ENCODE measurements at regions not wholly inside any gene's neighbourhood (a gene's known extent, or its start where the extent isn't known, plus 50 kb on each side); places are given as distances from the start of the nearest gene placed in this dataset.

GRCh38 chr1:213864091-213864490 is 123.7 kb upstream of the PROX1 start:
- Mint-ChIP-seq H3K36me3 (ENCODE audit: low read depth) (no peaks in the 10 kb centered on the region), H3K4me1 (ENCODE audit: low read depth) (no peaks in the 10 kb centered on the region), H3K9me3 (peaks cover 15% of the 10 kb centered on the region), H3K27ac (no peak overlapping the region), H3K27me3 (ENCODE audit: insufficient read depth) (no peaks in the 10 kb centered on the region), H3K4me3 (no peak overlapping the region)
- TF ChIP-seq, protein P1, sequence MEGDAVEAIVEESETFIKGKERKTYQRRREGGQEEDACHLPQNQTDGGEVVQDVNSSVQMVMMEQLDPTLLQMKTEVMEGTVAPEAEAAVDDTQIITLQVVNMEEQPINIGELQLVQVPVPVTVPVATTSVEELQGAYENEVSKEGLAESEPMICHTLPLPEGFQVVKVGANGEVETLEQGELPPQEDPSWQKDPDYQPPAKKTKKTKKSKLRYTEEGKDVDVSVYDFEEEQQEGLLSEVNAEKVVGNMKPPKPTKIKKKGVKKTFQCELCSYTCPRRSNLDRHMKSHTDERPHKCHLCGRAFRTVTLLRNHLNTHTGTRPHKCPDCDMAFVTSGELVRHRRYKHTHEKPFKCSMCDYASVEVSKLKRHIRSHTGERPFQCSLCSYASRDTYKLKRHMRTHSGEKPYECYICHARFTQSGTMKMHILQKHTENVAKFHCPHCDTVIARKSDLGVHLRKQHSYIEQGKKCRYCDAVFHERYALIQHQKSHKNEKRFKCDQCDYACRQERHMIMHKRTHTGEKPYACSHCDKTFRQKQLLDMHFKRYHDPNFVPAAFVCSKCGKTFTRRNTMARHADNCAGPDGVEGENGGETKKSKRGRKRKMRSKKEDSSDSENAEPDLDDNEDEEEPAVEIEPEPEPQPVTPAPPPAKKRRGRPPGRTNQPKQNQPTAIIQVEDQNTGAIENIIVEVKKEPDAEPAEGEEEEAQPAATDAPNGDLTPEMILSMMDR (IDR thresholded peaks at IDR 0.05): no peak
- DNase-seq: no peak

GRCh38 chr1:213868482-213868881 is 119.3 kb upstream of the PROX1 start:
- no peaks in the 10 kb centered on the region for H3K36me3 Mint-ChIP-seq (ENCODE audit: low read depth)
- peaks cover 29% of the 10 kb centered on the region for H3K9me3 Mint-ChIP-seq
- no peak overlapping the region for H3K27ac Mint-ChIP-seq
- TF ChIP-seq, protein P1 (IDR thresholded peaks at IDR 0.05): no peak
- H3K4me3 Mint-ChIP-seq: no peak overlapping the region
- H3K27me3 Mint-ChIP-seq (ENCODE audit: insufficient read depth): no peaks in the 10 kb centered on the region; the same call in 1 of the 2 replicates
- DNase-seq: no peak
- H3K4me1 Mint-ChIP-seq (ENCODE audit: low read depth): no peaks in the 10 kb centered on the region

DNA sequence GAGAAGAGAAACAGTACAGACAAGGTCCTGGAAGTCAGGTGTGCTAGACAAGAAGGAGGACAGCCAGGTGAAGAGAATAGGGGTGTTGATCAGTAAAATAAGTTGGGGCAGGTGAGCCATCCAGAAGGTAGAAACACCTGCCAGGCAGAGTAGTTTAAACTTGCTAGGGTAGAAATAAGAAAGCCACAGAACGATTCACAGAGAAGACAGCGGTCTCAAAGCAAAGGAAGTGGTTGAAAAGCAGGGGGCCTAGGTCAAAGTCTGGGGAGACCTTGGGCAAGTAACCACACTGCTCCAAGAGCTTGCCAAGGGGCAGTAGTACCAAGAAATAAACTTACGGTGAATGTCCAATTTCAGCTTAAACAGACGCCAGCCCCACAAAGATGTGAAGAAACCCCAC is 116.6 kb upstream of the PROX1 start:
- Mint-ChIP-seq H3K27me3 (ENCODE audit: insufficient read depth) (no peaks in the 10 kb centered on the region; the same call in 1 of the 2 replicates), H3K4me3 (no peak overlapping the region), H3K36me3 (ENCODE audit: low read depth) (no peaks in the 10 kb centered on the region), H3K27ac (no peak overlapping the region), H3K4me1 (ENCODE audit: low read depth) (no peaks in the 10 kb centered on the region), H3K9me3 (peaks cover 47% of the 10 kb centered on the region)
- DNase-seq: no peak
- TF ChIP-seq, protein P1 (IDR thresholded peaks at IDR 0.05): no peak

- H3K36me3 Mint-ChIP-seq (ENCODE audit: low read depth): no peaks in the 10 kb centered on the region
- H3K9me3 Mint-ChIP-seq: peaks cover 56% of the 10 kb centered on the region
- no peaks in the 10 kb centered on the region for H3K4me1 Mint-ChIP-seq (ENCODE audit: low read depth)
- TF ChIP-seq, protein P1 (IDR thresholded peaks at IDR 0.05): no peak
- H3K4me3 Mint-ChIP-seq: no peak overlapping the region
- H3K27me3 Mint-ChIP-seq (ENCODE audit: insufficient read depth): no peaks in the 10 kb centered on the region; the same call in 1 of the 2 replicates
- no peak for DNase-seq
- H3K27ac Mint-ChIP-seq: no peak overlapping the region
Measured at GRCh38 chr1:213874789-213875188, 113.0 kb upstream of the PROX1 start.

DNA sequence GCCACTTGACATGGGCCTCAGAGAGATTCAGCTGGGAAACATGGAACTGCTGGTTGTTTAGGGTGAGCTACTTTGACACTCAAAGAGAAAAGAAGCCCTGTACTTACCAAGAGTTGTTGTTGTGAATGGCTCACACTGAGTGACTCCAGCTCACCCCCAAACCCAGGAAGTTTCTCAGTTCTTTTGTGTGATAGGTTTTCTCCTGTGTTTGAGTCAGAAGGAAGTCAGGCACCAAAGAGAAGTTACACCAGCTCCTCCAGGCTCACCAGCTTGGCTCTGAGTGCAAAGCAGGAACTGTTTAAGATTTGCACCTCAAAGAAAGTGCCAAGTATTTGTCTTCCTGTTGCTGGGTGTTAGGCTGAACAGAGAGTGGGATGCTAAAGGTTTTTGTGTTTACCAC is 111.2 kb upstream of the PROX1 start:
- no peaks in the 10 kb centered on the region for H3K4me1 Mint-ChIP-seq (ENCODE audit: low read depth)
- H3K27ac Mint-ChIP-seq: no peak overlapping the region
- TF ChIP-seq, protein P1 (IDR thresholded peaks at IDR 0.05): no peak
- H3K9me3 Mint-ChIP-seq: peaks cover 63% of the 10 kb centered on the region
- H3K36me3 Mint-ChIP-seq (ENCODE audit: low read depth): no peaks in the 10 kb centered on the region
- DNase-seq: no peak
- H3K27me3 Mint-ChIP-seq (ENCODE audit: insufficient read depth): no peaks in the 10 kb centered on the region
- no peak overlapping the region for H3K4me3 Mint-ChIP-seq

DNA sequence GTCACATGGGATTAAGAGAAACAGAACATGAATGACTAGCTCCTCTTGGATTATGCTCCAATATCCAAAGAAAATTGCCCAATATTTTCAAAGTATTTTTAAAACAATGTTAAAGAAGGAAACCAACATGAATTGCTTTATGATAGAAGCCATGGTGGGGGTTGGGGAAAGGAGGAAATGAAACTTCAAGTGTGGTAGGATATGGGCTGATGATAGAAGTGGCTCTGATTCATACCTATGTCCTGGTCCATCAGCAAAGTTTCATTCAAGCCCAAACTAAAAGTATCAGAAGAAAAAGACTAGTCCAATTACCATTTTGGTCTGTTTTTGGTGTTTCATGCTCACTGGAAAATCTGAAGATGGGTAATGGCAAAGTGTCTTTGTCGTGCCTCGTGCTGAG is 104.2 kb upstream of the PROX1 start:
- Mint-ChIP-seq H3K4me1 (ENCODE audit: low read depth) (no peaks in the 10 kb centered on the region), H3K27me3 (ENCODE audit: insufficient read depth) (no peaks in the 10 kb centered on the region), H3K4me3 (no peak overlapping the region), H3K27ac (no peak overlapping the region), H3K36me3 (ENCODE audit: low read depth) (no peaks in the 10 kb centered on the region), H3K9me3 (peaks cover 31% of the 10 kb centered on the region)
- no peak for DNase-seq
- TF ChIP-seq, protein P1 (IDR thresholded peaks at IDR 0.05): no peak

All from HFFc6 (cell line).